ENCODE measurements at regions not wholly inside any gene's neighbourhood (a gene's known extent, or its start where the extent isn't known, plus 50 kb on each side); places are given as distances from the start of the nearest gene placed in this dataset.

DNA sequence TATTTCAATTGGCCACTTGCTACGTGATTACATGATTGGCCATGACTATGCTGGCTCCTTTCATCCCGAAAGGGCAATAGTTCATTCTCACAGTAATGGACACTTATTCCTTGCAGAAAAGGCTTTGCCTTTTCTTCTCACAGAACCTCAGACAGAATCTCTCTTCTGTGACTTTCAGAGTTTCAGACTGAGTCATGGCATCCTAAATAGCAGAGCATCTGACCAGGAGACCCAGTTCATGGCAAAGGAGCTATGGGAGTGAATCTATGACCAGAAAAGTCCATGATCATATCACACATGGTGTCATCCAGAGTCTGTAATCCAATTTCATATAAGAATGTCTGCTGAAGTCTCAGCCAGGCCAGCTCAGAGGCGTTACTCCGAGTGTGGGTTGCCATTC is 263.3 kb upstream of the CLNK start:
- no peaks in the 10 kb centered on the region for H3K9me3 ChIP-seq
- TF ChIP-seq, protein P1, sequence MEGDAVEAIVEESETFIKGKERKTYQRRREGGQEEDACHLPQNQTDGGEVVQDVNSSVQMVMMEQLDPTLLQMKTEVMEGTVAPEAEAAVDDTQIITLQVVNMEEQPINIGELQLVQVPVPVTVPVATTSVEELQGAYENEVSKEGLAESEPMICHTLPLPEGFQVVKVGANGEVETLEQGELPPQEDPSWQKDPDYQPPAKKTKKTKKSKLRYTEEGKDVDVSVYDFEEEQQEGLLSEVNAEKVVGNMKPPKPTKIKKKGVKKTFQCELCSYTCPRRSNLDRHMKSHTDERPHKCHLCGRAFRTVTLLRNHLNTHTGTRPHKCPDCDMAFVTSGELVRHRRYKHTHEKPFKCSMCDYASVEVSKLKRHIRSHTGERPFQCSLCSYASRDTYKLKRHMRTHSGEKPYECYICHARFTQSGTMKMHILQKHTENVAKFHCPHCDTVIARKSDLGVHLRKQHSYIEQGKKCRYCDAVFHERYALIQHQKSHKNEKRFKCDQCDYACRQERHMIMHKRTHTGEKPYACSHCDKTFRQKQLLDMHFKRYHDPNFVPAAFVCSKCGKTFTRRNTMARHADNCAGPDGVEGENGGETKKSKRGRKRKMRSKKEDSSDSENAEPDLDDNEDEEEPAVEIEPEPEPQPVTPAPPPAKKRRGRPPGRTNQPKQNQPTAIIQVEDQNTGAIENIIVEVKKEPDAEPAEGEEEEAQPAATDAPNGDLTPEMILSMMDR (IDR thresholded peaks at IDR 0.05) = no peak
- TF ChIP-seq POLR2A (IDR thresholded peaks at IDR 0.05) = no peak
- WGBS, 2 donors = 57 to 60% methylated on average over 4 of the region's 4 CpGs
- no peaks in the 10 kb centered on the region for H3K36me3 ChIP-seq (replicated peaks in 1 of 2; ENCODE audit: insufficient read depth in 1 of 2, low read depth in 2 of 2)
- DNase-seq = no peak
- H3K4me1 ChIP-seq = no peaks in the 10 kb centered on the region
- no peak for ATAC-seq
- H3K27me3 ChIP-seq = no peaks in the 10 kb centered on the region
- H3K27ac ChIP-seq = no peak overlapping the region
- intact Hi-C loops (cut with DNase I) = no loop called here
- no peak overlapping the region for H3K4me3 ChIP-seq

DNA sequence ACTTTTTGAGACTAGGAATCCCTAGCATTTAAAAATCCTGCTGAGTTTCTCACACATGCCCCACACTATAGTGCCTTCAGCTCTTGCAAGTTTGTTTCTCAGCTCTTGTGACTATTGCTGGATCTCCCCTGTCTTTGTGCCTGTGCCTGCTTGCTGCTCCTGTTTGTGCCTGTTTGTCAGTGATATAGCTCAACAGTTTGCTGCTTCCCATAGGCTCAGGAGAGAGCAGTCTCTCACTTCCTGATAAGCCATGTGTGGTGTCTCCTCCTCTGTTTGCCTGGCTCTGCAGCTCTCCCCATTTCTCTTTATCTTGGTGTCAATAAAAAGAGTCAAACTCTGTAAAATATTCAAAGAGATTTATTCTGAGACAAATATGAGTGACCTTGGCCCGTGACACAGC is 259.8 kb upstream of the CLNK start:
- ATAC-seq (no peak), DNase-seq (no peak)
- Histone ChIP-seq H3K4me3 (no peak overlapping the region), H3K9me3 (peaks cover 0 to 6% (median 0%) of the 10 kb centered on the region in 3 donors), H3K4me1 (no peaks in the 10 kb centered on the region), H3K27ac (no peak overlapping the region), H3K27me3 (no peaks in the 10 kb centered on the region), H3K36me3 (replicated peaks in 1 of 2; ENCODE audit: insufficient read depth in 1 of 2, low read depth in 2 of 2) (no peaks in the 10 kb centered on the region)
- intact Hi-C loops (cut with DNase I) = no loop called here
- TF ChIP-seq, protein P1 (IDR thresholded peaks at IDR 0.05) = no peak
- TF ChIP-seq POLR2A (IDR thresholded peaks at IDR 0.05) = no peak
- 20 to 25% methylated on average over 1 of the region's 1 CpG for WGBS, 2 donors

DNA sequence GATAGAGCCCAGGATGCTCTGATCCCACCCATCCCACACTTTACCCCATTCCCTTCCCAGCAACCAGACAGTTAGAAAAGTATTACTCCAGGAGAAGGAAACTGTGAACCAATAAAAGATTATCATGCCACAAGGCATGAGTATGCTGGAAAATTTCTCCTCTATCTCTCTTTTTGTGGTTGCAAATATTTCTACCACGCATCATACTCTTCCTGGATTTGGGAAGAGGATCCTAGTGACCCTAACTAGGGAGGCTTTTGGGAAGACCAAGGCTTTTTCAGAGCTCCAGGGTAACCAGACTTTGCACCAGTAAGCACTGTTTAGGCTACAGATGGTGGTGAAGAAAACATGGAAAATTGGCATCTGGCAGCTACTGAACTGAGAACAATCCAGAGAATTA is 257.6 kb upstream of the CLNK start:
- no peak overlapping the region for H3K4me3 ChIP-seq
- DNase-seq (no peak), ATAC-seq (no peak)
- H3K4me1 ChIP-seq = no peaks in the 10 kb centered on the region
- intact Hi-C loops (cut with DNase I) = no loop called here
- TF ChIP-seq, protein P1 (IDR thresholded peaks at IDR 0.05) = no peak
- TF ChIP-seq POLR2A (IDR thresholded peaks at IDR 0.05) = no peak
- no peaks in the 10 kb centered on the region for H3K36me3 ChIP-seq (replicated peaks in 1 of 2; ENCODE audit: insufficient read depth in 1 of 2, low read depth in 2 of 2)
- H3K27ac ChIP-seq = no peak overlapping the region
- peaks cover 0 to 6% (median 0%) of the 10 kb centered on the region in 3 donors for H3K9me3 ChIP-seq
- WGBS, 2 donors = 54 to 75% methylated on average over 1 of the region's 1 CpG
- H3K27me3 ChIP-seq = no peaks in the 10 kb centered on the region

DNA sequence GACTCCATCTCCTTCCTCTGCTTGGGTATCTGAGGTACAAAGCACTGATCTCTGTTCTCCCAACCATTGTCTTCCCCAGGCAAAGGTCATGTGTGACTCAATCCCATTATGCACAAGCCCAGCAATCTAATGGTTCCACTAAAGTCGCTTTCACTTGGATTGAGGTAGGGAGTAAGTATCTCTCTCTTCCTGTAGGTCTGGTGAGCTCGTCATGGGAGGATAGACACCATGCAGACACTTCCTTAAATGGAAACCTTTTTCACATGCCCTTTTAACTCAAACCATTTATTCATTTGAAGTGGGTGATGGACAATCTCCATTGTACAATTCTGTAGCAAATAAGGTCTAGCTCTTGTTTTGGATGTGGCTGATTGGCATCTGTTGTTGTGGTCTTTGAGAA is 245.2 kb upstream of the CLNK start:
- no peaks in the 10 kb centered on the region for H3K4me1 ChIP-seq
- WGBS, 2 donors = 58 to 71% methylated on average over 2 of the region's 2 CpGs
- H3K27ac ChIP-seq = no peak overlapping the region
- no peak for ATAC-seq
- intact Hi-C loops (cut with DNase I) = no loop called here
- H3K27me3 ChIP-seq = no peaks in the 10 kb centered on the region
- H3K36me3 ChIP-seq (replicated peaks in 1 of 2; ENCODE audit: insufficient read depth in 1 of 2, low read depth in 2 of 2) = no peaks in the 10 kb centered on the region
- H3K4me3 ChIP-seq = no peak overlapping the region
- H3K9me3 ChIP-seq = no peaks in the 10 kb centered on the region
- DNase-seq = no peak
- TF ChIP-seq, protein P1 (IDR thresholded peaks at IDR 0.05) = no peak
- no peak for TF ChIP-seq POLR2A (IDR thresholded peaks at IDR 0.05)

DNA sequence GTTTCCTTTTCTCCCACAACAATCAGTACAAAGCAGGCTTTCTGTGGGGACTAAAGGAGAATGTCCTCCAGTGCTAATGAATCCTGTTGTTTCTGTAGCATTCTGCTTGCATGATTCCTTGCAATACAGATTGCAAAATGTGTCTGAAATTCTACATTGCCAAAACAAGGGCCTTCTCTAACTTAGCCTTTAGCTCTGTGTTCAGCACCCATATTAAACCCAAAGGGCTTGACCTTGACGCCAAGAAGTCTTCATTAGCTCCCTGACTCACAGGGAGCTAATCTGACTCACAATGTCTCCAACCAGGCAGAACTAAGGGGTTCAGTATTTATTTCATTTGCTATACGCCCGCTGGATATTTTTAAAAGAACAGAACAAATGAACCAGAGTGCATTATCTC is 241.4 kb upstream of the CLNK start:
- peaks cover 0 to 2% (median 0%) of the 10 kb centered on the region in 3 donors for H3K9me3 ChIP-seq
- no peak for TF ChIP-seq POLR2A (IDR thresholded peaks at IDR 0.05)
- TF ChIP-seq, protein P1 (IDR thresholded peaks at IDR 0.05) = no peak
- H3K27me3 ChIP-seq = no peaks in the 10 kb centered on the region
- no peak for ATAC-seq
- WGBS, 2 donors = 61 to 63% methylated on average over 3 of the region's 3 CpGs
- intact Hi-C loops (cut with DNase I) = no loop called here
- H3K4me1 ChIP-seq = no peaks in the 10 kb centered on the region
- no peaks in the 10 kb centered on the region for H3K36me3 ChIP-seq (replicated peaks in 1 of 2; ENCODE audit: insufficient read depth in 1 of 2, low read depth in 2 of 2)
- H3K4me3 ChIP-seq = no peak overlapping the region
- no peak for DNase-seq
- no peak overlapping the region for H3K27ac ChIP-seq

All from body of pancreas (tissue), 4 donors.